GM13977 (cell line): ENCODE measurements at regions not wholly inside any gene's neighbourhood (a gene's known extent, or its start where the extent isn't known, plus 50 kb on each side); places are given as distances from the start of the nearest gene placed in this dataset.

ENCODE experiments used
- DNase-seq: peaks from one replicate; pipeline ENCODE4 v3.0.0; 2012; ENCODE audit warnings: low spot score
- CTCF ChIP-seq: IDR thresholded peaks from 2 replicates; pipeline ENCODE4 v1.5.1; 2012; ENCODE audit warnings: mild to moderate bottlenecking, control low read depth; ENCODE audit not compliant: insufficient read depth; ENCODE audit errors: extremely low read depth, missing control alignments
- in situ Hi-C: fragments of 300-500 bp; cut with MboI; formaldehyde crosslinking; loops from one replicate; pipeline ENCODE4 v1.12.0; 2022; ENCODE audit warnings: low sequenced_read_pairs, low pct_unique_long_range_greater_than_20kb, mixed read lengths, inconsistent platforms; ENCODE audit not compliant: unreplicated experiment

- TF ChIP-seq CTCF, result no peak
- in situ Hi-C loops, result no loop called here
- DNase-seq, result no peak
Measured at GRCh38 chr1:239909898-239910297, 181.8 kb upstream of the FMN2 start.

GRCh38 chr1:239912471-239912870 lies 179.2 kb upstream of the FMN2 start:
- no peak for TF ChIP-seq CTCF
- DNase-seq, result no peak
- in situ Hi-C loops, result no loop called here

GRCh38 chr1:239913141-239913585 lies 178.5 kb upstream of the FMN2 start:
- in situ Hi-C loops, result no loop called here
- TF ChIP-seq CTCF, result no peak
- DNase-seq, result no peak

- DNase-seq, result no peak
- TF ChIP-seq CTCF, result no peak
- in situ Hi-C loops, result no loop called here
Measured at GRCh38 chr1:239914751-239915231, 176.9 kb upstream of the FMN2 start.

- TF ChIP-seq CTCF, result no peak
- in situ Hi-C loops, result no loop called here
- DNase-seq, result no peak
Measured at GRCh38 chr1:239918634-239919033, 173.0 kb upstream of the FMN2 start.

GRCh38 chr1:239920214-239920613 lies 171.5 kb upstream of the FMN2 start:
- no peak for TF ChIP-seq CTCF
- no peak for DNase-seq
- in situ Hi-C loops, result no loop called here
